Heart right ventricle (tissue), 16 donors: ENCODE measurements at regions not wholly inside any gene's neighbourhood (a gene's known extent, or its start where the extent isn't known, plus 50 kb on each side); places are given as distances from the start of the nearest gene placed in this dataset.

Experiments used
- ATAC-seq, 8 donors: fragments of 200-7000 bp; cut with Tn5 transposase; one replicate each; pipeline ENCODE4 v1.9.1; 2020; ENCODE audit warnings: mild to moderate bottlenecking in 8 of 8, moderate library complexity in 8 of 8, moderate number of reproducible peaks in 1 of 8
- DNase-seq, 2 donors: peaks; one replicate each; pipeline ENCODE4 v3.0.0-alpha.2; 2020
- H3K27ac ChIP-seq, 10 donors: fragments of 200-600 bp; sonication (generic) in 2 of 10; one replicate each; pipeline versions ENCODE4 v1.5.0 to v1.8.0; 2020 to 2022; ENCODE audit warnings: mild to moderate bottlenecking in 3 of 10
- H3K27me3 ChIP-seq, 7 donors: fragments of 200-600 bp; one replicate each; pipeline ENCODE4 v1.8.0; 2021 to 2022; ENCODE audit warnings: mild to moderate bottlenecking in 2 of 7
- H3K36me3 ChIP-seq, 9 donors: fragments of 200-600 bp; sonication (generic) in 1 of 9; one replicate each; pipeline versions ENCODE4 v1.5.0 to v1.8.0; 2020 to 2022; ENCODE audit warnings: mild to moderate bottlenecking in 2 of 9
- H3K4me1 ChIP-seq, 9 donors: fragments of 200-600 bp; sonication (generic) in 1 of 9; one replicate each; pipeline versions ENCODE4 v1.5.0 to v1.8.0; 2020 to 2022; ENCODE audit warnings: mild to moderate bottlenecking in 4 of 9
- H3K4me3 ChIP-seq, 10 donors: fragments of 200-600 bp; sonication (generic) in 2 of 10; one replicate each; pipeline versions ENCODE4 v1.5.0 to v1.8.0; 2020 to 2022; ENCODE audit warnings: mild to moderate bottlenecking in 7 of 10, moderate library complexity in 2 of 10
- H3K9me3 ChIP-seq, 11 donors: fragments of 200-600 bp in 10 of 11; sonication (generic) in 2 of 11; one replicate each; pipeline versions ENCODE4 v1.5.0 to v1.8.0; 2013 to 2022; ENCODE audit warnings: mild to moderate bottlenecking in 2 of 11, control low read depth in 1 of 11, moderate library complexity in 1 of 11
- WGBS, 2 donors: extraction: QIAGEN DNeasy Blood & Tissue Kit; methylation state at CpG; one replicate each; pipeline ENCODE4 v1.1.7; 2013; ENCODE audit warnings: inconsistent platforms in 1 of 2; 5-methylcytosine and 5-hydroxymethylcytosine counted together
- intact Hi-C, 10 donors: fragments of 100-400 bp; cut with DNase I; formaldehyde crosslinking; loops; one replicate each; pipeline versions ENCODE4 v1.11.1 to v1.14.2; 2022
- TF ChIP-seq, protein P1 (sequence below), 9 donors: fragments of 200-600 bp; sonication (generic) in 2 of 9; IDR thresholded peaks; one replicate each; pipeline versions ENCODE4 v1.5.0 to v1.8.0; 2021 to 2022; ENCODE audit warnings: antibody characterized with exemption in 9 of 9, mild to moderate bottlenecking in 5 of 9, moderate library complexity in 1 of 9
- donor health status: Arrhythmogenic right ventricular cardiomyopathy.
- donor health status: ischemic (EF 13 %, LVEDD 7.1; RV severe dilation, severe dysfunction).
- donor health status: healthy with polysubstance abuse.
- donor health status: DM: no; HTN: yes; CAD: no.
- donor health status: DM: no; HTN: no; CAD: no.
- donor health status: ischemic (EF 25% LVEDD 6.9; RV normal size, moderate dysfunction).
- donor health status: ischemic (EF 25% LVEDD 5.7; RV mildly dilated, moderate dysfunction).
- donor health status: healthy.
- donor health status: DM: yes; HTN: yes; CAD: no.
- donor health status: Ischemic cardiomyopathy.
- donor health status: ischemic (EF 35%, LVEDD 5.7; RV mildly dilated, moderate dysfunction).
- donor health status: nonischemic (EF 11% LVEDD 7.7; RV severe dilation, severe dysfunction).
- donor health status: DM: yes; HTN: yes; CAD: no.
- donor health status: PGD.
- donor health status: ischemic (EF 29% LVEDD 5.4; RV normal size, mild dysfunction).
- donor health status: nonischemic (EF 23%, LVEDD 6.1; RV moderate dilation, normal function).

- no peak overlapping the region for H3K27ac ChIP-seq
- TF ChIP-seq, protein P1, sequence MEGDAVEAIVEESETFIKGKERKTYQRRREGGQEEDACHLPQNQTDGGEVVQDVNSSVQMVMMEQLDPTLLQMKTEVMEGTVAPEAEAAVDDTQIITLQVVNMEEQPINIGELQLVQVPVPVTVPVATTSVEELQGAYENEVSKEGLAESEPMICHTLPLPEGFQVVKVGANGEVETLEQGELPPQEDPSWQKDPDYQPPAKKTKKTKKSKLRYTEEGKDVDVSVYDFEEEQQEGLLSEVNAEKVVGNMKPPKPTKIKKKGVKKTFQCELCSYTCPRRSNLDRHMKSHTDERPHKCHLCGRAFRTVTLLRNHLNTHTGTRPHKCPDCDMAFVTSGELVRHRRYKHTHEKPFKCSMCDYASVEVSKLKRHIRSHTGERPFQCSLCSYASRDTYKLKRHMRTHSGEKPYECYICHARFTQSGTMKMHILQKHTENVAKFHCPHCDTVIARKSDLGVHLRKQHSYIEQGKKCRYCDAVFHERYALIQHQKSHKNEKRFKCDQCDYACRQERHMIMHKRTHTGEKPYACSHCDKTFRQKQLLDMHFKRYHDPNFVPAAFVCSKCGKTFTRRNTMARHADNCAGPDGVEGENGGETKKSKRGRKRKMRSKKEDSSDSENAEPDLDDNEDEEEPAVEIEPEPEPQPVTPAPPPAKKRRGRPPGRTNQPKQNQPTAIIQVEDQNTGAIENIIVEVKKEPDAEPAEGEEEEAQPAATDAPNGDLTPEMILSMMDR (IDR thresholded peaks at IDR 0.05): no peak
- H3K4me1 ChIP-seq: peaks cover 0 to 6% (median 0%) of the 10 kb centered on the region in 9 donors
- no peak overlapping the region for H3K4me3 ChIP-seq
- H3K9me3 ChIP-seq: peaks cover 0 to 6% (median 0%) of the 10 kb centered on the region in 11 donors
- WGBS, 2 donors: 85 to 91% methylated on average over 4 of the region's 4 CpGs
- ATAC-seq (no peak), DNase-seq (no peak)
- H3K27me3 ChIP-seq: no peaks in the 10 kb centered on the region
- intact Hi-C loops: no loop called here
- no peaks in the 10 kb centered on the region for H3K36me3 ChIP-seq
These were observed 538.9 kb downstream of the RFC3 start for GRCh38 chr13:34356686-34357434.

- peak in 1 of 8 donors; percentile 25 for ATAC-seq
- 60 to 62% methylated on average over 10 of the region's 10 CpGs for WGBS, 2 donors
- no peak for DNase-seq
These were observed 539.7 kb downstream of the RFC3 start for GRCh38 chr13:34357435-34358232.

GRCh38 chr13:34358811-34359513, 541.0 kb downstream of the RFC3 start:
- H3K9me3 ChIP-seq: peaks cover 0 to 6% (median 0%) of the 10 kb centered on the region in 11 donors
- DNase-seq: no peak
- no peaks in the 10 kb centered on the region for H3K36me3 ChIP-seq
- TF ChIP-seq, protein P1 (IDR thresholded peaks at IDR 0.05): no peak
- ATAC-seq: peak in 4 of 8 donors; percentile 33 to 81 (median 43)
- peaks cover 0 to 6% (median 0%) of the 10 kb centered on the region in 9 donors for H3K4me1 ChIP-seq
- WGBS, 2 donors: 49 to 62% methylated on average over 2 of the region's 2 CpGs
- no peak overlapping the region for H3K4me3 ChIP-seq
- intact Hi-C loops: no loop called here
- no peak overlapping the region for H3K27ac ChIP-seq
- H3K27me3 ChIP-seq: no peaks in the 10 kb centered on the region

More at GRCh38 chr13:34357435-34358232, 539.7 kb downstream of the RFC3 start:
- no peak overlapping the region for H3K4me3 ChIP-seq
- no peak overlapping the region for H3K27ac ChIP-seq
- intact Hi-C loops: no loop called here
- H3K4me1 ChIP-seq: peaks cover 0 to 6% (median 0%) of the 10 kb centered on the region in 9 donors
- H3K9me3 ChIP-seq: peaks cover 0 to 6% (median 0%) of the 10 kb centered on the region in 11 donors
- no peaks in the 10 kb centered on the region for H3K27me3 ChIP-seq
- TF ChIP-seq, protein P1 (IDR thresholded peaks at IDR 0.05): no peak
- H3K36me3 ChIP-seq: no peaks in the 10 kb centered on the region

- Histone ChIP-seq H3K9me3 (peaks cover 0 to 6% (median 0%) of the 10 kb centered on the region in 11 donors), H3K27ac (no peak overlapping the region), H3K36me3 (no peaks in the 10 kb centered on the region), H3K27me3 (no peaks in the 10 kb centered on the region), H3K4me1 (peaks cover 0 to 6% (median 0%) of the 10 kb centered on the region in 9 donors), H3K4me3 (no peak overlapping the region)
- TF ChIP-seq, protein P1 (IDR thresholded peaks at IDR 0.05): no peak
- intact Hi-C loops: no loop called here
- no peak for DNase-seq
- no peak for ATAC-seq
These were observed 542.8 kb downstream of the RFC3 start for GRCh38 chr13:34360702-34361101.
